RWPE2 (cell line): ENCODE measurements at regions not wholly inside any gene's neighbourhood (a gene's known extent, or its start where the extent isn't known, plus 50 kb on each side); places are given as distances from the start of the nearest gene placed in this dataset.
"Not testable (repeated sequence)": the region's sequence is repeated elsewhere in the genome, so short reads cannot be mapped to it uniquely, and the experiment has no call there.

ENCODE experiments used
- ATAC-seq: fragments of 200-7000 bp; cut with Tn5 transposase; 3 replicates; pipeline ENCODE4 v1.9.1; 2021; ENCODE audit warnings: low read depth
- DNase-seq: peaks from one replicate; pipeline ENCODE4 v3.0.0-alpha.2; 2020; ENCODE audit warnings: low spot score
- H3K27ac ChIP-seq: fragments of 450-650 bp; 2 replicates; pipeline ENCODE4 v1.5.1; 2017; ENCODE audit warnings: mild to moderate bottlenecking; ENCODE audit not compliant: poor library complexity, severe bottlenecking
- H3K27me3 ChIP-seq: fragments of 250-450 bp; sonication (Bioruptor Pico); 2 replicates; pipeline ENCODE4 v1.5.1; 2021; ENCODE audit warnings: mild to moderate bottlenecking, moderate library complexity; ENCODE audit not compliant: insufficient read depth, poor library complexity, severe bottlenecking
- H3K36me3 ChIP-seq: fragments of 250-450 bp; sonication (Bioruptor Pico); 2 replicates; pipeline ENCODE4 v1.5.1; 2020; ENCODE audit warnings: low read depth, mild to moderate bottlenecking, moderate library complexity
- H3K4me1 ChIP-seq: fragments of 250-450 bp; sonication (Bioruptor Pico); 2 replicates; pipeline ENCODE4 v1.5.1; 2021; ENCODE audit warnings: mild to moderate bottlenecking, moderate library complexity; ENCODE audit not compliant: insufficient read depth, poor library complexity, severe bottlenecking
- H3K4me3 ChIP-seq: fragments of 250-450 bp; sonication (Bioruptor Pico); 2 replicates; pipeline ENCODE4 v1.5.1; 2021; ENCODE audit warnings: mild to moderate bottlenecking, moderate library complexity; ENCODE audit not compliant: severe bottlenecking
- H3K9me3 ChIP-seq: fragments of 250-450 bp; sonication (Bioruptor Pico); 2 replicates; pipeline ENCODE4 v1.5.1; 2021; ENCODE audit warnings: mild to moderate bottlenecking, moderate library complexity; ENCODE audit not compliant: severe bottlenecking
- CTCF ChIP-seq: fragments of 450-650 bp; IDR thresholded peaks from one replicate; pipeline ENCODE4 v1.5.1; 2017; ENCODE audit warnings: mild to moderate bottlenecking, moderate library complexity; ENCODE audit not compliant: poor library complexity, severe bottlenecking

- H3K27ac ChIP-seq, H3K36me3 ChIP-seq, H3K27me3 ChIP-seq, H3K4me3 ChIP-seq, DNase-seq, H3K9me3 ChIP-seq, H3K4me1 ChIP-seq: not testable (repeated sequence)
- peak; percentile 73 for TF ChIP-seq CTCF
- peak; percentile 84 for ATAC-seq
These were observed 209.9 kb downstream of the CCNG2 start for GRCh38 chr4:77366876-77367275.

- Histone ChIP-seq H3K4me3 (no peak overlapping the region), H3K36me3 (no peaks in the 10 kb centered on the region), H3K4me1 (no peaks in the 10 kb centered on the region), H3K9me3 (no peaks in the 10 kb centered on the region), H3K27ac (no peak overlapping the region), H3K27me3 (no peaks in the 10 kb centered on the region)
- ATAC-seq (no peak), DNase-seq (no peak)
- no peak for TF ChIP-seq CTCF
These were observed 210.6 kb downstream of the CCNG2 start for GRCh38 chr4:77367638-77368037.

- Histone ChIP-seq H3K36me3 (no peaks in the 10 kb centered on the region), H3K27ac (no peak overlapping the region), H3K4me1 (no peaks in the 10 kb centered on the region), H3K9me3 (no peaks in the 10 kb centered on the region), H3K27me3 (no peaks in the 10 kb centered on the region), H3K4me3 (no peak overlapping the region)
- DNase-seq (no peak), ATAC-seq (no peak)
- TF ChIP-seq CTCF: no peak
These were observed 215.4 kb downstream of the CCNG2 start for GRCh38 chr4:77372375-77372774.

GRCh38 chr4:77375866-77376607, 219.0 kb downstream of the CCNG2 start:
- H3K9me3 ChIP-seq: no peaks in the 10 kb centered on the region
- no peak for TF ChIP-seq CTCF
- H3K4me3 ChIP-seq: no peak overlapping the region
- DNase-seq: no peak
- no peak overlapping the region for H3K27ac ChIP-seq
- no peaks in the 10 kb centered on the region for H3K36me3 ChIP-seq
- H3K27me3 ChIP-seq: no peaks in the 10 kb centered on the region
- ATAC-seq: no peak
- no peaks in the 10 kb centered on the region for H3K4me1 ChIP-seq

GRCh38 chr4:77376788-77377460, 219.9 kb downstream of the CCNG2 start:
- DNase-seq (no peak), ATAC-seq (no peak)
- Histone ChIP-seq H3K27ac (no peak overlapping the region), H3K4me3 (no peak overlapping the region), H3K4me1 (no peaks in the 10 kb centered on the region), H3K9me3 (no peaks in the 10 kb centered on the region), H3K27me3 (no peaks in the 10 kb centered on the region), H3K36me3 (no peaks in the 10 kb centered on the region)
- TF ChIP-seq CTCF: no peak
